OCI-LY3 (cell line): ENCODE measurements at regions not wholly inside any gene's neighbourhood (a gene's known extent, or its start where the extent isn't known, plus 50 kb on each side); places are given as distances from the start of the nearest gene placed in this dataset.

Experiments
- CTCF ChIP-seq: fragments of 200-600, 300-600 bp; sonication (generic); IDR thresholded peaks from 2 replicates; pipeline ENCODE4 v1.5.1; 2014; ENCODE audit warnings: antibody characterized with exemption, low read length, low read depth
- EZH2phosphoT487 ChIP-seq: fragments of 200-600 bp; shearing (Covaris generic); IDR thresholded peaks from 2 replicates; pipeline ENCODE4 v1.6.1; 2018; ENCODE audit warnings: antibody characterized with exemption, mixed run types, low read depth

DNA sequence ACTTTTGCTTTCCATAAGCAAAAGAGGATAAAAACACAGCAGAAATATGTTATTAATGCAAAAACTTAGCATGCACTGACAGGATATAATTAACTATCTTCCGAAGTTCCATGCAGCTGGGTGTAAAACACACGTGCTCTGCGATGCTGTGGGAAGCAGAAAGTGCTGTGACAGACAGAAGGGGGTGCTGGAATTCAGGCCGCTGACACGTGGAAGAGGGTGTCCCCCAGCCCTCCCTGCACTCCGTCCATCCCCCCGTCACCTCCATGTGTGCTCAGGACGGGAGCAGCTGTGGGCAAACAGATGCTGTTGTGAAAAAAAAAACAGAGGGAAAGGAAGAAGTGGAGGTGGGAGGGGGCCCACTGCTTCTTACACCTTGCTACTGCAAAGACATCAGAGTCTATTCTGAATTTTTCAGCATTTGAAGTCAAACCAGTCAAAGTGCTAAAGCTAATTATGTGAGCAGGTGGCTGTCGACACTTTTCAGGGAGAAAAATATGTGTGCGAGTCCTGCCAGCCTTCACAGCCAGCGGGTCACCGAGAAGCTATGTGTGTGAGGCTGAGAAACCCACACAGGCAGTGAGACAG, 175.9 kb upstream of the AFDN start:
- TF ChIP-seq CTCF (no peak), EZH2phosphoT487 (no peak)
